ENCODE measurements at regions not wholly inside any gene's neighbourhood (a gene's known extent, or its start where the extent isn't known, plus 50 kb on each side); places are given as distances from the start of the nearest gene placed in this dataset.

GRCh38 chr7:54091322-54091721 is 450.9 kb upstream of the VSTM2A start:
- Mint-ChIP-seq H3K4me3 (ENCODE audit: low read depth, unreplicated experiment) (no peak overlapping the region), H3K27me3 (ENCODE audit: unreplicated experiment) (no peaks in the 10 kb centered on the region), H3K4me1 (ENCODE audit: low read depth, unreplicated experiment) (no peaks in the 10 kb centered on the region), H3K9me3 (ENCODE audit: low read depth, unreplicated experiment) (peaks cover 9% of the 10 kb centered on the region), H3K27ac (ENCODE audit: unreplicated experiment) (no peak overlapping the region), H3K36me3 (ENCODE audit: insufficient read depth, unreplicated experiment) (no peaks in the 10 kb centered on the region)
- BruUV-seq (replicated peaks) = no TSS peak
- no peak for TF ChIP-seq CTCF (IDR thresholded peaks at IDR 0.05; ENCODE audit: unreplicated experiment)
- CTCF ChIA-PET = no interaction called here
- intact Hi-C loops (cut with micrococcal nuclease; ENCODE audit: unreplicated experiment) = no loop called here
- DNase-seq = no peak

- Mint-ChIP-seq H3K9me3 (ENCODE audit: low read depth, unreplicated experiment) (peaks cover 10% of the 10 kb centered on the region), H3K4me3 (ENCODE audit: low read depth, unreplicated experiment) (no peak overlapping the region), H3K4me1 (ENCODE audit: low read depth, unreplicated experiment) (no peaks in the 10 kb centered on the region), H3K27ac (ENCODE audit: unreplicated experiment) (no peak overlapping the region), H3K27me3 (ENCODE audit: unreplicated experiment) (no peaks in the 10 kb centered on the region), H3K36me3 (ENCODE audit: insufficient read depth, unreplicated experiment) (no peaks in the 10 kb centered on the region)
- TF ChIP-seq CTCF (IDR thresholded peaks at IDR 0.05; ENCODE audit: unreplicated experiment) = no peak
- no TSS peak for BruUV-seq (replicated peaks)
- no peak for DNase-seq
- intact Hi-C loops (cut with micrococcal nuclease; ENCODE audit: unreplicated experiment) = no loop called here
- CTCF ChIA-PET = interaction anchor here (0.6 kb wide), 1 partner anchor 644 kb away, joined by 6 read pairs; no protein-coding TSS in a partner anchor
Observed at GRCh38 chr7:54097886-54098285, 444.3 kb upstream of the VSTM2A start.

- H3K36me3 Mint-ChIP-seq (ENCODE audit: insufficient read depth, unreplicated experiment) = no peaks in the 10 kb centered on the region
- no peak for DNase-seq
- CTCF ChIA-PET = no interaction called here
- H3K27ac Mint-ChIP-seq (ENCODE audit: unreplicated experiment) = no peak overlapping the region
- intact Hi-C loops (cut with micrococcal nuclease; ENCODE audit: unreplicated experiment) = no loop called here
- H3K4me3 Mint-ChIP-seq (ENCODE audit: low read depth, unreplicated experiment) = no peak overlapping the region
- TF ChIP-seq CTCF (IDR thresholded peaks at IDR 0.05; ENCODE audit: unreplicated experiment) = no peak
- no peaks in the 10 kb centered on the region for H3K27me3 Mint-ChIP-seq (ENCODE audit: unreplicated experiment)
- BruUV-seq (replicated peaks) = no TSS peak
- peaks cover 15% of the 10 kb centered on the region for H3K9me3 Mint-ChIP-seq (ENCODE audit: low read depth, unreplicated experiment)
- no peaks in the 10 kb centered on the region for H3K4me1 Mint-ChIP-seq (ENCODE audit: low read depth, unreplicated experiment)
Observed at GRCh38 chr7:54109501-54109900, 432.7 kb upstream of the VSTM2A start.

GRCh38 chr7:54111814-54112511 is 430.2 kb upstream of the VSTM2A start:
- Mint-ChIP-seq H3K36me3 (ENCODE audit: insufficient read depth, unreplicated experiment) (no peaks in the 10 kb centered on the region), H3K27ac (ENCODE audit: unreplicated experiment) (no peak overlapping the region), H3K4me1 (ENCODE audit: low read depth, unreplicated experiment) (no peaks in the 10 kb centered on the region), H3K9me3 (ENCODE audit: low read depth, unreplicated experiment) (peaks cover 15% of the 10 kb centered on the region), H3K4me3 (ENCODE audit: low read depth, unreplicated experiment) (no peak overlapping the region), H3K27me3 (ENCODE audit: unreplicated experiment) (no peaks in the 10 kb centered on the region)
- CTCF ChIA-PET = no interaction called here
- TF ChIP-seq CTCF (IDR thresholded peaks at IDR 0.05; ENCODE audit: unreplicated experiment) = no peak
- BruUV-seq (replicated peaks) = no TSS peak
- no peak for DNase-seq
- intact Hi-C loops (cut with micrococcal nuclease; ENCODE audit: unreplicated experiment) = no loop called here
